Neural crest cell (in vitro differentiated cells): ENCODE measurements at regions not wholly inside any gene's neighbourhood (a gene's known extent, or its start where the extent isn't known, plus 50 kb on each side); places are given as distances from the start of the nearest gene placed in this dataset.

Experiments used
- DNase-seq: peaks from one replicate; pipeline ENCODE4 v3.0.0; 2021; ENCODE audit warnings: low read depth, mixed read lengths, low spot score
- H3K27ac Mint-ChIP-seq: one replicate; pipeline ENCODE4 v1.8.0; 2021; ENCODE audit warnings: mild to moderate bottlenecking, mixed read lengths; ENCODE audit not compliant: unreplicated experiment
- H3K27me3 Mint-ChIP-seq: 2 replicates; pipeline ENCODE4 v1.8.0; 2021; ENCODE audit warnings: low read depth, mild to moderate bottlenecking, mixed read lengths
- H3K36me3 Mint-ChIP-seq: 2 replicates; pipeline ENCODE4 v1.8.0; 2021; ENCODE audit warnings: low read depth, mild to moderate bottlenecking, mixed read lengths
- H3K4me1 Mint-ChIP-seq: 2 replicates; pipeline ENCODE4 v1.8.0; 2021; ENCODE audit warnings: mixed read lengths
- H3K4me3 Mint-ChIP-seq: one replicate; pipeline ENCODE4 v1.8.0; 2021; ENCODE audit warnings: mild to moderate bottlenecking, mixed read lengths
- H3K9me3 Mint-ChIP-seq: 2 replicates; pipeline ENCODE4 v1.8.0; 2021; ENCODE audit warnings: mixed read lengths
- CTCF ChIP-seq: fragments of 200-600 bp; sonication (generic); conservative IDR thresholded peaks from 2 replicates; pipeline ENCODE4 v1.5.0; 2021; ENCODE audit warnings: antibody characterized with exemption, mild to moderate bottlenecking

DNA sequence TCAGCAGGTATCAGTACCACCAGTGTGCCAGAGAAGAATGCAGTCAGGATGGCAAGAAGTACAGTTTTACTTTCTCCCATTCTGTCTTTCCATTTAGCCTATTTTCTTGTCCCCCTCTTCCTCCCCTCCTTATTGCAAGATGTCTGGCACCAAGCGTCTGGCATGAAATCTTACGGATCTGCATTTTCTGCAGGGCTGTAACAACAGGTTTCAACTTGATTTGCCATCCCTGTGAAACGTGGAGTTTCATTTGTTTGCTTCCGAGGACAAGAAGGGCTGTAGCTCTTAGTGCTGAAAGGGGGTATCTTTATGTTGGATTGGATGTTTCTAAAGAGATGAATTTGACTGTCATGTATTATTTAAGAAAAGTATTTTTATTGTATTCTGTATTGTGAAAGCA lies 1110.6 kb downstream of the BCL11B start:
- TF ChIP-seq CTCF = no peak
- no peak for DNase-seq
- Mint-ChIP-seq H3K27me3 (peaks cover 7% of the 10 kb centered on the region), H3K9me3 (no peaks in the 10 kb centered on the region), H3K27ac (no peak overlapping the region), H3K4me1 (no peaks in the 10 kb centered on the region), H3K4me3 (no peak overlapping the region), H3K36me3 (no peaks in the 10 kb centered on the region)

GRCh38 chr14:98162856-98163805 lies 1108.9 kb downstream of the BCL11B start:
- no peak overlapping the region for H3K27ac Mint-ChIP-seq
- DNase-seq = no peak
- H3K4me3 Mint-ChIP-seq = no peak overlapping the region
- H3K27me3 Mint-ChIP-seq = peaks cover 7% of the 10 kb centered on the region
- H3K36me3 Mint-ChIP-seq = no peaks in the 10 kb centered on the region
- H3K4me1 Mint-ChIP-seq = no peaks in the 10 kb centered on the region
- H3K9me3 Mint-ChIP-seq = no peaks in the 10 kb centered on the region
- no peak for TF ChIP-seq CTCF

GRCh38 chr14:98163873-98164272 lies 1108.1 kb downstream of the BCL11B start:
- no peaks in the 10 kb centered on the region for H3K4me1 Mint-ChIP-seq
- no peak for TF ChIP-seq CTCF
- no peak overlapping the region for H3K4me3 Mint-ChIP-seq
- no peak overlapping the region for H3K27ac Mint-ChIP-seq
- no peak for DNase-seq
- H3K36me3 Mint-ChIP-seq = no peaks in the 10 kb centered on the region
- no peaks in the 10 kb centered on the region for H3K9me3 Mint-ChIP-seq
- peaks cover 7% of the 10 kb centered on the region for H3K27me3 Mint-ChIP-seq

DNA sequence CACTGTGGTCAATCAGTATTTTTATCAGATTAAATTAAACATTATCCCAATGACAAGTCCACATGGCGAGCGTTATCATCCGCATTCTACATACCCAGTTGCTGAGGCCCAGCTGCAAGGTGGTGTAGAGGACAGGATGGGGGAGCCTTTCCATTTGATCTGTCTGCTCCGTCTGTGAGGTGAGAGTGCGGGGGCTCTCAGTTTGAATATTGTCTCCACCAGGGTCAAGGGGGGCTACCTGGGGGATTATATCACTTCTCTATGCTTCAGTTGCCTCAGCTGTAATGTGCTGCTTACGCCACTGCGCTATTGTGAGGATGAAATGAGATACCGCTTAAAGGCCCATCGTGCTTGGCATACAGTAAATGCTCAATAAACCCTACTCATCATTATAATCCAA lies 1106.0 kb downstream of the BCL11B start:
- Mint-ChIP-seq H3K4me3 (no peak overlapping the region), H3K27me3 (peaks cover 7% of the 10 kb centered on the region), H3K36me3 (no peaks in the 10 kb centered on the region), H3K9me3 (no peaks in the 10 kb centered on the region), H3K4me1 (no peaks in the 10 kb centered on the region), H3K27ac (no peak overlapping the region)
- no peak for DNase-seq
- no peak for TF ChIP-seq CTCF

GRCh38 chr14:98167275-98167674 lies 1104.7 kb downstream of the BCL11B start:
- peaks cover 5% of the 10 kb centered on the region for H3K27me3 Mint-ChIP-seq
- no peaks in the 10 kb centered on the region for H3K4me1 Mint-ChIP-seq
- H3K9me3 Mint-ChIP-seq = no peaks in the 10 kb centered on the region
- TF ChIP-seq CTCF = no peak
- no peak overlapping the region for H3K4me3 Mint-ChIP-seq
- H3K27ac Mint-ChIP-seq = no peak overlapping the region
- no peaks in the 10 kb centered on the region for H3K36me3 Mint-ChIP-seq
- no peak for DNase-seq
